Ovary (tissue), 3 donors: ENCODE measurements at regions not wholly inside any gene's neighbourhood (a gene's known extent, or its start where the extent isn't known, plus 50 kb on each side); places are given as distances from the start of the nearest gene placed in this dataset.

Experiments used
- POLR2A ChIP-seq: fragments of 450-650 bp; IDR thresholded peaks from one replicate; pipeline ENCODE4 v1.6.1; 2017; ENCODE audit warnings: antibody characterized with exemption, mild to moderate bottlenecking, moderate library complexity
- TF ChIP-seq, protein P1 (sequence below), 3 donors: fragments of 450-650 bp in 2 of 3; fragments of 200-600 bp in 1 of 3; IDR thresholded peaks; one replicate each; pipeline versions ENCODE4 v1.5.1 to v1.8.0; 2016 to 2022; ENCODE audit warnings: antibody characterized with exemption in 3 of 3, mild to moderate bottlenecking in 1 of 3
- donor health status: DM: no; HTN: no; CAD: no.

DNA sequence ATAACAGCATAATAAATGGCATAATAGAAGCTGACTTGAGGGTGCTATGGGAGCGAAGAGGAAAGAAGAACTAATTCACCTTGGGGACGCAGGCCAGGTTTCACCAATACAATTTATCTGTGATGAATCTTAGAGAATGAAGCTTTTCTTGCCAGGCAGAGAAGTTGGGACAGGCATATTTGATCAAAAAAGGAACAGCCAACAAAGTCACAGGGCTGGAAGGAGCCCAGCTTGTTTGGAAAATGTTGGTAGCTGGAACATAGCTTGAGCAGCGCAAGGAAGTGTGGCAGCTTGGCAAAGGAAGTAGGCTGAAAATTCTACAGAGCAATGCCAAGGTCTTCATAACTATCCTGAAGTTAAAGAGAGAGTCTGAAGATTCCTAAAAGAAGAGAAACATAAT is 181.5 kb upstream of the OR13F1 start:
- TF ChIP-seq, protein P1, sequence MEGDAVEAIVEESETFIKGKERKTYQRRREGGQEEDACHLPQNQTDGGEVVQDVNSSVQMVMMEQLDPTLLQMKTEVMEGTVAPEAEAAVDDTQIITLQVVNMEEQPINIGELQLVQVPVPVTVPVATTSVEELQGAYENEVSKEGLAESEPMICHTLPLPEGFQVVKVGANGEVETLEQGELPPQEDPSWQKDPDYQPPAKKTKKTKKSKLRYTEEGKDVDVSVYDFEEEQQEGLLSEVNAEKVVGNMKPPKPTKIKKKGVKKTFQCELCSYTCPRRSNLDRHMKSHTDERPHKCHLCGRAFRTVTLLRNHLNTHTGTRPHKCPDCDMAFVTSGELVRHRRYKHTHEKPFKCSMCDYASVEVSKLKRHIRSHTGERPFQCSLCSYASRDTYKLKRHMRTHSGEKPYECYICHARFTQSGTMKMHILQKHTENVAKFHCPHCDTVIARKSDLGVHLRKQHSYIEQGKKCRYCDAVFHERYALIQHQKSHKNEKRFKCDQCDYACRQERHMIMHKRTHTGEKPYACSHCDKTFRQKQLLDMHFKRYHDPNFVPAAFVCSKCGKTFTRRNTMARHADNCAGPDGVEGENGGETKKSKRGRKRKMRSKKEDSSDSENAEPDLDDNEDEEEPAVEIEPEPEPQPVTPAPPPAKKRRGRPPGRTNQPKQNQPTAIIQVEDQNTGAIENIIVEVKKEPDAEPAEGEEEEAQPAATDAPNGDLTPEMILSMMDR (IDR thresholded peaks at IDR 0.05) = no peak
- no peak for TF ChIP-seq POLR2A
